SK-N-MC (cell line): ENCODE measurements at regions not wholly inside any gene's neighbourhood (a gene's known extent, or its start where the extent isn't known, plus 50 kb on each side); places are given as distances from the start of the nearest gene placed in this dataset.

Experiments
- EZH2 ChIP-seq: fragments of 200-600 bp; sonication (generic); IDR thresholded peaks from one replicate; pipeline ENCODE4 v1.6.1; 2017; ENCODE audit warnings: antibody characterized with exemption
- POLR2AphosphoS5 ChIP-seq: IDR thresholded peaks from 2 replicates; pipeline ENCODE4 v1.6.1; 2012; ENCODE audit warnings: mild to moderate bottlenecking, low read depth, low read length, borderline replicate concordance

DNA sequence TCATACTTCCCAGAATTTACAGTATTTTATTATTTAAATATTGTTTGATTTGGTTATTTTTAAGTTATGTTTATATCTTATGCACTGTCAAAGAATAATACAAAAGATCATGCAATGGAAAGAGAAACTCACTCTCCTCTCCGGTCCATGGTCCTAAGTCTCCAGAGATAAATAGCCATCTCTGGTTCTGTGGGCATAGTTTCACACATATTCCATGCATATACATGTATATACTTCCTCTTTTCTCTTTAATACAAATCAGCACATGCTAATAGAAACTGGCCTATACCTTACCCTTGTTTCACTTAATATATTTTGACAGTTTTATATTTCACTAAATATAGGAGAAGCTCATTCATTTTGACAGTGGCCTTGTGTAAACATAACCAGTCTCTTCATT lies 901.7 kb upstream of the CITED2 start:
- TF ChIP-seq POLR2AphosphoS5, result no peak
- TF ChIP-seq EZH2, result no peak
